OCI-LY3 (cell line): ENCODE measurements at regions not wholly inside any gene's neighbourhood (a gene's known extent, or its start where the extent isn't known, plus 50 kb on each side); places are given as distances from the start of the nearest gene placed in this dataset.

Experiments used
- H2AFZ ChIP-seq: fragments of 200-600, 300-600 bp; shearing (Covaris generic); 2 replicates; pipeline ENCODE4 v1.6.0; 2014; ENCODE audit warnings: antibody characterized with exemption, low read depth, low read length
- H3K27ac ChIP-seq: fragments of 200-600, 300-600 bp; sonication (generic); 2 replicates; pipeline ENCODE4 v1.5.1; 2014; ENCODE audit warnings: mild to moderate bottlenecking, low read length, moderate library complexity, mixed read lengths
- H3K27me3 ChIP-seq: fragments of 200-600, 300-600 bp; sonication (generic); 2 replicates; pipeline ENCODE4 v1.6.1; 2014; ENCODE audit warnings: low read depth, low read length, mixed read lengths
- H3K36me3 ChIP-seq: fragments of 200-600, 300-600 bp; sonication (generic); replicated peaks from 2 replicates; pipeline ENCODE3; 2014; ENCODE audit warnings: low read depth, low read length, mixed read lengths
- H3K4me1 ChIP-seq: fragments of 300-600, 200-600 bp; sonication (generic); 2 replicates; pipeline ENCODE4 v1.6.1; 2014; ENCODE audit warnings: low read length, mixed read lengths
- H3K4me2 ChIP-seq: fragments of 200-600, 300-600 bp; sonication (generic); 2 replicates; pipeline ENCODE4 v1.6.1; 2014; ENCODE audit warnings: low read length, mixed read lengths
- H3K4me3 ChIP-seq: fragments of 300-600, 200-600 bp; sonication (generic); 2 replicates; pipeline ENCODE4 v1.5.1; 2014; ENCODE audit warnings: antibody characterized with exemption, mild to moderate bottlenecking, low read length, moderate library complexity
- H3K79me2 ChIP-seq: fragments of 300-600, 200-600 bp; shearing (Covaris generic); 2 replicates; pipeline ENCODE4 v1.6.1; 2014; ENCODE audit warnings: mild to moderate bottlenecking, low read length, mixed read lengths
- H3K9ac ChIP-seq: fragments of 300-600, 200-600 bp; shearing (Covaris generic); 2 replicates; pipeline ENCODE4 v1.6.0; 2014; ENCODE audit warnings: mild to moderate bottlenecking, low read length, moderate library complexity
- H3K9me3 ChIP-seq: fragments of 200-600, 300-600 bp; shearing (Covaris generic); 2 replicates; pipeline ENCODE4 v1.6.1; 2014; ENCODE audit warnings: low read length, mixed read lengths; ENCODE audit not compliant: insufficient read depth
- H4K20me1 ChIP-seq: fragments of 200-600, 300-600 bp; sonication (generic); 2 replicates; pipeline ENCODE4 v1.6.1; 2016; ENCODE audit warnings: low read length, mixed read lengths; ENCODE audit not compliant: insufficient read depth
- CTCF ChIP-seq: fragments of 200-600, 300-600 bp; sonication (generic); IDR thresholded peaks from 2 replicates; pipeline ENCODE4 v1.5.1; 2014; ENCODE audit warnings: antibody characterized with exemption, low read length, low read depth
- EZH2phosphoT487 ChIP-seq: fragments of 200-600 bp; shearing (Covaris generic); IDR thresholded peaks from 2 replicates; pipeline ENCODE4 v1.6.1; 2018; ENCODE audit warnings: antibody characterized with exemption, mixed run types, low read depth

GRCh38 chr11:28480406-28480805 lies 372.2 kb downstream of the METTL15 start:
- Histone ChIP-seq H3K9ac (no peak overlapping the region), H3K4me2 (no peak overlapping the region), H3K4me3 (no peak overlapping the region), H3K27me3 (no peaks in the 10 kb centered on the region), H3K27ac (no peak overlapping the region), H3K79me2 (no peaks in the 10 kb centered on the region), H4K20me1 (no peaks in the 10 kb centered on the region), H3K9me3 (no peaks in the 10 kb centered on the region), H3K4me1 (0 out of 2 replicates have a peak, but pooled peaks cover 3% of the 10 kb centered on the region), H2AFZ (no peak overlapping the region), H3K36me3 (no peaks in the 10 kb centered on the region)
- TF ChIP-seq EZH2phosphoT487 (no peak), CTCF (no peak)

GRCh38 chr11:28476864-28477263 lies 368.7 kb downstream of the METTL15 start:
- Histone ChIP-seq H3K27me3 (no peaks in the 10 kb centered on the region), H3K27ac (no peak overlapping the region), H3K9me3 (no peaks in the 10 kb centered on the region), H3K79me2 (no peaks in the 10 kb centered on the region), H3K4me1 (0 out of 2 replicates have a peak, but pooled peaks cover 3% of the 10 kb centered on the region), H3K36me3 (no peaks in the 10 kb centered on the region), H2AFZ (no peak overlapping the region), H4K20me1 (no peaks in the 10 kb centered on the region), H3K4me2 (peak overlapping the region; percentile 0; the same call in 1 of the 2 replicates), H3K9ac (no peak overlapping the region), H3K4me3 (no peak overlapping the region)
- TF ChIP-seq EZH2phosphoT487: no peak
- no peak for TF ChIP-seq CTCF

- no peak overlapping the region for H3K4me2 ChIP-seq
- H4K20me1 ChIP-seq: no peaks in the 10 kb centered on the region
- no peaks in the 10 kb centered on the region for H3K9me3 ChIP-seq
- no peak overlapping the region for H3K27ac ChIP-seq
- H2AFZ ChIP-seq: no peak overlapping the region
- 0 out of 2 replicates have a peak, but pooled peaks cover 3% of the 10 kb centered on the region for H3K4me1 ChIP-seq
- no peak overlapping the region for H3K4me3 ChIP-seq
- TF ChIP-seq CTCF (no peak), EZH2phosphoT487 (no peak)
- H3K9ac ChIP-seq: no peak overlapping the region
- no peaks in the 10 kb centered on the region for H3K79me2 ChIP-seq
- H3K36me3 ChIP-seq: no peaks in the 10 kb centered on the region
- H3K27me3 ChIP-seq: no peaks in the 10 kb centered on the region
These were observed 367.9 kb downstream of the METTL15 start for GRCh38 chr11:28476049-28476448.

- Histone ChIP-seq H3K4me1 (0 out of 2 replicates have a peak, but pooled peaks cover 3% of the 10 kb centered on the region), H3K27ac (no peak overlapping the region), H3K27me3 (no peaks in the 10 kb centered on the region), H4K20me1 (no peaks in the 10 kb centered on the region), H3K4me3 (no peak overlapping the region), H3K9ac (no peak overlapping the region), H3K9me3 (no peaks in the 10 kb centered on the region), H3K4me2 (no peak overlapping the region), H3K79me2 (no peaks in the 10 kb centered on the region), H2AFZ (no peak overlapping the region), H3K36me3 (no peaks in the 10 kb centered on the region)
- TF ChIP-seq EZH2phosphoT487 (no peak), CTCF (no peak)
These were observed 364.7 kb downstream of the METTL15 start for GRCh38 chr11:28472904-28473303.
